BJ (cell line): ENCODE measurements at regions not wholly inside any gene's neighbourhood (a gene's known extent, or its start where the extent isn't known, plus 50 kb on each side); places are given as distances from the start of the nearest gene placed in this dataset.

Experiments used
- CTCF ChIA-PET: fragments of 350-600 bp; formaldehyde crosslinking; extraction: SDS; loops from one replicate; lab custom pipeline; 2021; ENCODE audit warnings: antibody characterized with exemption, inconsistent platforms; lab: Yijun Ruan, JAX
- POLR2A ChIA-PET: fragments of 300-600 bp; sonication (Branson Sonifier 250); formaldehyde crosslinking; extraction: SDS; loops from one replicate; lab custom pipeline; 2021; ENCODE audit warnings: antibody characterized with exemption; lab: Charles Lee
- DNase-seq: peaks from one replicate; pipeline ENCODE4 v3.0.0-alpha.2; 2011; ENCODE audit warnings: low read depth
- H3K27me3 ChIP-seq: 2 replicates; pipeline ENCODE4 v1.6.0; 2011; ENCODE audit warnings: low read length; ENCODE audit not compliant: control insufficient read depth, insufficient read depth
- H3K36me3 ChIP-seq: 2 replicates; pipeline ENCODE4 v1.5.1; 2011; ENCODE audit warnings: low read length; ENCODE audit not compliant: control insufficient read depth, insufficient read depth
- H3K4me3 ChIP-seq: 2 replicates; pipeline ENCODE4 v1.5.1; 2011; ENCODE audit warnings: low read depth, mild to moderate bottlenecking, control low read depth, low read length
- CTCF ChIP-seq: IDR thresholded peaks from 2 replicates; pipeline ENCODE4 v1.5.1; 2011; ENCODE audit warnings: low read depth, mild to moderate bottlenecking, control low read depth, inconsistent platforms, low read length, moderate library complexity; ENCODE audit not compliant: insufficient read depth

GRCh38 chr2:128566671-128567070 lies 248.0 kb upstream of the HS6ST1 start:
- TF ChIP-seq CTCF, result no peak
- ChIA-PET CTCF (interaction anchor here (0.7 kb wide), 2 partner anchors 80 to 263 kb away, joined by 3 read pairs; no protein-coding TSS in a partner anchor), POLR2A (no interaction called here)
- Histone ChIP-seq H3K4me3 (no peak overlapping the region), H3K36me3 (no peaks in the 10 kb centered on the region), H3K27me3 (peaks cover 2% of the 10 kb centered on the region)
- no peak for DNase-seq

GRCh38 chr2:128568106-128568505 lies 249.4 kb upstream of the HS6ST1 start:
- TF ChIP-seq CTCF, result no peak

GRCh38 chr2:128573116-128573515 lies 254.4 kb upstream of the HS6ST1 start:
- ChIA-PET POLR2A (no interaction called here), CTCF (interaction anchor here (0.6 kb wide), 1 partner anchor 178 kb away, joined by 3 read pairs; no protein-coding TSS in a partner anchor)
- Histone ChIP-seq H3K36me3 (no peaks in the 10 kb centered on the region), H3K27me3 (peaks cover 6% of the 10 kb centered on the region), H3K4me3 (no peak overlapping the region)
- no peak for TF ChIP-seq CTCF
- DNase-seq, result no peak

More at GRCh38 chr2:128568106-128568505, 249.4 kb upstream of the HS6ST1 start:
- DNase-seq, result no peak
- CTCF ChIA-PET, result no interaction called here
- Histone ChIP-seq H3K4me3 (no peak overlapping the region), H3K36me3 (no peaks in the 10 kb centered on the region), H3K27me3 (peaks cover 2% of the 10 kb centered on the region)
- POLR2A ChIA-PET, result no interaction called here

- DNase-seq, result no peak
- H3K4me3 ChIP-seq, result no peak overlapping the region
- H3K27me3 ChIP-seq, result peaks cover 6% of the 10 kb centered on the region
- ChIA-PET CTCF (interaction anchor here (0.6 kb wide), 1 partner anchor 177 kb away, joined by 3 read pairs; no protein-coding TSS in a partner anchor), POLR2A (no interaction called here)
- no peak for TF ChIP-seq CTCF
- no peaks in the 10 kb centered on the region for H3K36me3 ChIP-seq
Measured at GRCh38 chr2:128573531-128573930, 254.9 kb upstream of the HS6ST1 start.

- ChIA-PET POLR2A (no interaction called here), CTCF (interaction anchor here (0.9 kb wide), 1 partner anchor 13 kb away, joined by 3 read pairs; no protein-coding TSS in a partner anchor)
- no peak for DNase-seq
- Histone ChIP-seq H3K4me3 (no peak overlapping the region), H3K27me3 (peaks cover 5% of the 10 kb centered on the region; the same call in 1 of the 2 replicates), H3K36me3 (no peaks in the 10 kb centered on the region)
- TF ChIP-seq CTCF, result no peak
Measured at GRCh38 chr2:128577141-128577930, 258.7 kb upstream of the HS6ST1 start.
